Breast epithelium (tissue), 4 donors: ENCODE measurements at regions not wholly inside any gene's neighbourhood (a gene's known extent, or its start where the extent isn't known, plus 50 kb on each side); places are given as distances from the start of the nearest gene placed in this dataset.

ENCODE experiments used
- DNase-seq, 2 donors: peaks; one replicate each; pipeline ENCODE4 v3.0.0-alpha.2; 2019; ENCODE audit warnings: low spot score in 2 of 2
- H3K27ac ChIP-seq, 2 donors: fragments of 200-600 bp; sonication (generic) in 1 of 2; one replicate each; pipeline ENCODE4 v1.5.1; 2016 to 2019; ENCODE audit warnings: mild to moderate bottlenecking in 1 of 2
- H3K27me3 ChIP-seq, 2 donors: fragments of 200-600 bp; sonication (generic) in 1 of 2; one replicate each; pipeline versions ENCODE4 v1.5.1 to v1.6.0; 2017 to 2019; ENCODE audit warnings: control low read depth in 1 of 2, mild to moderate bottlenecking in 1 of 2
- H3K36me3 ChIP-seq: fragments of 200-600 bp; one replicate; pipeline ENCODE4 v1.5.1; 2019
- H3K4me1 ChIP-seq, 2 donors: fragments of 200-600 bp; sonication (generic); one replicate each; pipeline ENCODE4 v1.5.1; 2016 to 2019; ENCODE audit warnings: control low read depth in 1 of 2
- H3K4me3 ChIP-seq, 3 donors: fragments of 200-600 bp; sonication (generic); 1 replicate in 2 of 3; 2 replicates in 1 of 3; pipeline ENCODE4 v1.5.1; 2016 to 2019; ENCODE audit warnings: mild to moderate bottlenecking in 3 of 3, moderate library complexity in 2 of 3
- H3K9me3 ChIP-seq, 2 donors: fragments of 200-600 bp; sonication (generic) in 1 of 2; one replicate each; pipeline ENCODE4 v1.5.1; 2016 to 2019; ENCODE audit warnings: control low read depth in 1 of 2
- CTCF ChIP-seq, 3 donors: fragments of 450-650 bp; IDR thresholded peaks; one replicate each; pipeline ENCODE4 v1.5.1; 2016 to 2017; ENCODE audit warnings: antibody characterized with exemption in 3 of 3, mild to moderate bottlenecking in 3 of 3, moderate library complexity in 3 of 3
- POLR2A ChIP-seq: fragments of 450-650 bp; IDR thresholded peaks from one replicate; pipeline ENCODE4 v1.6.1; 2016; ENCODE audit warnings: antibody characterized with exemption, mild to moderate bottlenecking, moderate library complexity
- POLR2AphosphoS5 ChIP-seq, 3 donors: sonication (generic); formaldehyde crosslinking; IDR thresholded peaks; one replicate each; pipeline ENCODE4 v1.6.1; 2017; ENCODE audit warnings: antibody characterized with exemption in 3 of 3
- intact Hi-C: fragments of 100-400 bp; cut with DNase I; formaldehyde crosslinking; loops from one replicate; pipeline ENCODE4 v1.15.1; 2023; ENCODE audit warnings: low total_unique reads

- Histone ChIP-seq H3K27me3 (no peaks in the 10 kb centered on the region), H3K27ac (no peak overlapping the region), H3K4me1 (no peaks in the 10 kb centered on the region), H3K9me3 (no peaks in the 10 kb centered on the region), H3K36me3 (no peaks in the 10 kb centered on the region), H3K4me3 (no peak overlapping the region)
- TF ChIP-seq POLR2A, result no peak
- no peak for TF ChIP-seq POLR2AphosphoS5 (IDR thresholded peaks at IDR 0.05)
- DNase-seq, result no peak
- intact Hi-C loops, result no loop called here
These were observed 108.0 kb upstream of the TMTC2 start for GRCh38 chr12:82578725-82579124.

- Histone ChIP-seq H3K9me3 (peaks cover 0 to 30% of the 10 kb centered on the region in 2 donors), H3K36me3 (no peaks in the 10 kb centered on the region), H3K4me3 (no peak overlapping the region), H3K27ac (no peak overlapping the region), H3K27me3 (no peaks in the 10 kb centered on the region), H3K4me1 (no peaks in the 10 kb centered on the region)
- TF ChIP-seq POLR2A (no peak), CTCF (IDR thresholded peaks at IDR 0.05) (no peak), POLR2AphosphoS5 (IDR thresholded peaks at IDR 0.05) (no peak)
- intact Hi-C loops, result no loop called here
- no peak for DNase-seq
These were observed 103.0 kb upstream of the TMTC2 start for GRCh38 chr12:82583756-82584155.

GRCh38 chr12:82593143-82593542 is 93.6 kb upstream of the TMTC2 start:
- H3K4me3 ChIP-seq, result no peak overlapping the region
- H3K36me3 ChIP-seq, result no peaks in the 10 kb centered on the region
- DNase-seq, result no peak
- peaks cover 4 to 7% of the 10 kb centered on the region in 2 donors for H3K9me3 ChIP-seq
- H3K27me3 ChIP-seq, result no peaks in the 10 kb centered on the region
- TF ChIP-seq POLR2A, result no peak
- TF ChIP-seq POLR2AphosphoS5 (IDR thresholded peaks at IDR 0.05), result no peak
- no peak for TF ChIP-seq CTCF (IDR thresholded peaks at IDR 0.05)
- H3K4me1 ChIP-seq, result no peaks in the 10 kb centered on the region
- intact Hi-C loops, result no loop called here
- no peak overlapping the region for H3K27ac ChIP-seq

- H3K4me3 ChIP-seq, result no peak overlapping the region
- intact Hi-C loops, result no loop called here
- no peaks in the 10 kb centered on the region for H3K27me3 ChIP-seq
- no peak for DNase-seq
- H3K4me1 ChIP-seq, result no peaks in the 10 kb centered on the region
- TF ChIP-seq CTCF (IDR thresholded peaks at IDR 0.05) (no peak), POLR2AphosphoS5 (IDR thresholded peaks at IDR 0.05) (no peak), POLR2A (no peak)
- no peak overlapping the region for H3K27ac ChIP-seq
- H3K36me3 ChIP-seq, result no peaks in the 10 kb centered on the region
- peaks cover 0 to 4% of the 10 kb centered on the region in 2 donors for H3K9me3 ChIP-seq
These were observed 92.8 kb upstream of the TMTC2 start for GRCh38 chr12:82593901-82594396.

GRCh38 chr12:82595941-82596340 is 90.8 kb upstream of the TMTC2 start:
- Histone ChIP-seq H3K27me3 (no peaks in the 10 kb centered on the region), H3K4me1 (no peaks in the 10 kb centered on the region), H3K27ac (no peak overlapping the region), H3K4me3 (no peak overlapping the region), H3K36me3 (no peaks in the 10 kb centered on the region), H3K9me3 (no peaks in the 10 kb centered on the region)
- intact Hi-C loops, result no loop called here
- TF ChIP-seq POLR2AphosphoS5 (IDR thresholded peaks at IDR 0.05) (no peak), CTCF (IDR thresholded peaks at IDR 0.05) (no peak), POLR2A (no peak)
- no peak for DNase-seq

GRCh38 chr12:82596483-82596882 is 90.2 kb upstream of the TMTC2 start:
- no peak for DNase-seq
- intact Hi-C loops, result no loop called here

More at GRCh38 chr12:82596483-82596882, 90.2 kb upstream of the TMTC2 start:
- no peaks in the 10 kb centered on the region for H3K36me3 ChIP-seq
- H3K9me3 ChIP-seq, result no peaks in the 10 kb centered on the region
- H3K27ac ChIP-seq, result no peak overlapping the region
- TF ChIP-seq POLR2A (no peak), POLR2AphosphoS5 (IDR thresholded peaks at IDR 0.05) (no peak), CTCF (IDR thresholded peaks at IDR 0.05) (no peak)
- no peaks in the 10 kb centered on the region for H3K27me3 ChIP-seq
- H3K4me3 ChIP-seq, result no peak overlapping the region
- H3K4me1 ChIP-seq, result no peaks in the 10 kb centered on the region
